Ovary (tissue), 7 donors: ENCODE measurements at regions not wholly inside any gene's neighbourhood (a gene's known extent, or its start where the extent isn't known, plus 50 kb on each side); places are given as distances from the start of the nearest gene placed in this dataset.

Experiments used
- DNase-seq, 5 donors: peaks; one replicate each; pipeline ENCODE4 v3.0.0-alpha.2; 2019 to 2020
- H3K27ac ChIP-seq, 2 donors: fragments of 200-600 bp; one replicate each; pipeline versions ENCODE4 v1.5.1 to v1.8.0; 2019 to 2022
- H3K27me3 ChIP-seq: fragments of 200-600 bp; one replicate; pipeline ENCODE4 v1.8.0; 2022
- H3K36me3 ChIP-seq: fragments of 200-600 bp; sonication (generic); one replicate; pipeline ENCODE4 v1.5.1; 2019
- H3K4me1 ChIP-seq: one replicate; pipeline ENCODE4 v1.8.1; 2013; ENCODE audit warnings: mild to moderate bottlenecking, moderate library complexity; ENCODE audit not compliant: insufficient read depth
- H3K4me3 ChIP-seq: fragments of 200-600 bp; sonication (generic); one replicate; pipeline ENCODE4 v1.5.1; 2017
- H3K9me3 ChIP-seq, 2 donors: fragments of 200-600 bp in 1 of 2; sonication (generic) in 1 of 2; one replicate each; pipeline versions ENCODE4 v1.5.1 to v1.8.1; 2013 to 2019; ENCODE audit warnings: mild to moderate bottlenecking in 1 of 2, moderate library complexity in 1 of 2
- CTCF ChIP-seq, 3 donors: fragments of 450-650 bp in 2 of 3; fragments of 200-600 bp in 1 of 3; IDR thresholded peaks; one replicate each; pipeline versions ENCODE4 v1.5.1 to v1.8.0; 2016 to 2022; ENCODE audit warnings: antibody characterized with exemption in 3 of 3, mild to moderate bottlenecking in 1 of 3
- EP300 ChIP-seq: sonication (generic); formaldehyde crosslinking; IDR thresholded peaks from one replicate; pipeline ENCODE4 v1.6.1; 2017; ENCODE audit warnings: antibody characterized with exemption
- POLR2A ChIP-seq: fragments of 450-650 bp; IDR thresholded peaks from one replicate; pipeline ENCODE4 v1.6.1; 2017; ENCODE audit warnings: antibody characterized with exemption, mild to moderate bottlenecking, moderate library complexity
- WGBS, 3 donors: extraction: QIAGEN DNeasy Blood & Tissue Kit in 1 of 3; methylation state at CpG; one replicate each; pipeline versions ENCODE4 v1.1.5 to v1.1.7; 2013 to 2017; 5-methylcytosine and 5-hydroxymethylcytosine counted together
- intact Hi-C, 4 donors: fragments of 100-400 bp; cut with DNase I; formaldehyde crosslinking; loops; one replicate each; pipeline versions ENCODE4 v1.11.0 to v1.15.1; 2022 to 2023
- donor health status: DM: no; HTN: no; CAD: no; lungs with moderate emphysema.
- donor health status: DM: no; HTN: no; CAD: no.
- donor health status: Bipolar disorder and iron deficiency.
- donor health status: DM: no; HTN: no; CAD: no.
- donor health status: DM: yes; HTN: yes; CAD: no.

GRCh38 chr2:12396699-12397098 lies 320.0 kb upstream of the TRIB2 start:
- Histone ChIP-seq H3K27ac (no peak overlapping the region), H3K9me3 (no peaks in the 10 kb centered on the region), H3K27me3 (no peaks in the 10 kb centered on the region), H3K4me3 (no peak overlapping the region), H3K36me3 (no peaks in the 10 kb centered on the region), H3K4me1 (peaks cover 4% of the 10 kb centered on the region)
- WGBS, 3 donors = 91 to 95% (median 93%) methylated on average over 6 of the region's 6 CpGs
- DNase-seq = no peak
- TF ChIP-seq EP300 (no peak), POLR2A (no peak), CTCF (IDR thresholded peaks at IDR 0.05) (no peak)
- intact Hi-C loops = loop anchor here in 1 of 4 donors (10.0 kb wide), 1 partner anchor 532 kb away; no protein-coding TSS in a partner anchor

GRCh38 chr2:12397854-12398253 lies 318.9 kb upstream of the TRIB2 start:
- H3K27me3 ChIP-seq = no peaks in the 10 kb centered on the region
- 85 to 91% (median 85%) methylated on average over 9 of the region's 9 CpGs for WGBS, 3 donors
- TF ChIP-seq CTCF (IDR thresholded peaks at IDR 0.05) (no peak), POLR2A (no peak), EP300 (no peak)
- intact Hi-C loops = loop anchor here in 1 of 4 donors (10.0 kb wide), 1 partner anchor 533 kb away; no protein-coding TSS in a partner anchor
- H3K9me3 ChIP-seq = no peaks in the 10 kb centered on the region
- no peak overlapping the region for H3K4me3 ChIP-seq
- H3K27ac ChIP-seq = no peak overlapping the region
- H3K36me3 ChIP-seq = no peaks in the 10 kb centered on the region
- no peak for DNase-seq
- no peaks in the 10 kb centered on the region for H3K4me1 ChIP-seq

DNA sequence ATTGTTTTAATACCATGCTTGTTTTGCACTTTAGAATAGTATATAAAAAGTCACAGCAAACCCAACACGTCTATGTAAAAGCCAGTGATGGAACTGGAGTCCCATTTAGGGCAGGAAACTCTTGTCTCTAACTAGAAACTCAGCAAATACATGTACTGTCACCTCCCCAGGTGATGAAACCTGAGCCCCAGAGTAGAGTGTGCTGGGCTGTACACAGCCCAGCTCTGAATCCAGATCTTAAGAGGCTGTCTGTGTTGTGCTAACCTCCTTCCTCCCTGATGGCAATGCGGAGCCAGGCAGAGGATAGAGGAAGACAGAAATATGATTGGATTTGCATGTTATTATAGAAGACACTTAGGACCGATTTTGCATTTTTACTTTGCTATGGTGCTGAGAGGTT lies 317.5 kb upstream of the TRIB2 start:
- H3K27me3 ChIP-seq = no peaks in the 10 kb centered on the region
- DNase-seq = no peak
- H3K4me1 ChIP-seq = no peaks in the 10 kb centered on the region
- no peaks in the 10 kb centered on the region for H3K9me3 ChIP-seq
- H3K36me3 ChIP-seq = no peaks in the 10 kb centered on the region
- no peak overlapping the region for H3K27ac ChIP-seq
- intact Hi-C loops = loop anchor here in 1 of 4 donors (10.0 kb wide), 1 partner anchor 534 kb away; no protein-coding TSS in a partner anchor
- no peak overlapping the region for H3K4me3 ChIP-seq
- TF ChIP-seq POLR2A (no peak), EP300 (no peak), CTCF (IDR thresholded peaks at IDR 0.05) (no peak)
- 92 to 97% (median 93%) methylated on average over 3 of the region's 3 CpGs for WGBS, 3 donors

DNA sequence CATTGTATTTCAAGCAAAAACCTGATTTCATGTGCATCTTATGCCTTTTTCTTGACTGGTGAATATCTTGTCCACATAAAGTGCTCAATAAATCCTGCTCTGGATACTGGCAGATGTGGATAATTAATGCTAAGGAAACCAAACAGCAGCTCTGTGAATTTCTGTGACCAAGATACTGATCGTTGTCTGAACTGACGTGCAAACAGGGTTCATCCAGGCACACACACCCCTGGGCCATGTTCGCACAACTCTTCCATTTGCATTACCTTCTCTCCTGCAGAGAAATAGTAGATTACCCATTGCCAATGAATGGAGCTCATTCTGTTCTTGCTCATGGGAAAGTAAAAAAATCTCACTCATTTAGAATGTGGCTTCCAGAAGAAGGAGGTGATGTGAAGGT lies 316.2 kb upstream of the TRIB2 start:
- TF ChIP-seq EP300 = no peak
- no peak for TF ChIP-seq CTCF (IDR thresholded peaks at IDR 0.05)
- TF ChIP-seq POLR2A = no peak
- no peaks in the 10 kb centered on the region for H3K27me3 ChIP-seq
- H3K27ac ChIP-seq = no peak overlapping the region
- DNase-seq = no peak
- H3K36me3 ChIP-seq = no peaks in the 10 kb centered on the region
- no peaks in the 10 kb centered on the region for H3K4me1 ChIP-seq
- H3K4me3 ChIP-seq = no peak overlapping the region
- H3K9me3 ChIP-seq = no peaks in the 10 kb centered on the region
- WGBS, 3 donors = 63 to 97% (median 84%) methylated on average over 3 of the region's 3 CpGs
- intact Hi-C loops = no loop called here
